ENCODE measurements at regions not wholly inside any gene's neighbourhood (a gene's known extent, or its start where the extent isn't known, plus 50 kb on each side); places are given as distances from the start of the nearest gene placed in this dataset.
"Not testable (repeated sequence)": the region's sequence is repeated elsewhere in the genome, so short reads cannot be mapped to it uniquely, and the experiment has no call there.

- no peak for DNase-seq (ENCODE audit: low read depth, low spot score)
Measured at GRCh38 chr16:11414815-11415775, 69.8 kb downstream of the RMI2 start.

- no peak for DNase-seq (ENCODE audit: low read depth, low spot score)
Measured at GRCh38 chr16:11416228-11417001, 71.2 kb downstream of the RMI2 start.

GRCh38 chr16:11417487-11417886 lies 72.2 kb downstream of the RMI2 start:
- no peak for DNase-seq (ENCODE audit: low read depth, low spot score)

GRCh38 chr16:11418506-11418905 lies 73.2 kb downstream of the RMI2 start:
- no peak for DNase-seq (ENCODE audit: low read depth, low spot score)

DNA sequence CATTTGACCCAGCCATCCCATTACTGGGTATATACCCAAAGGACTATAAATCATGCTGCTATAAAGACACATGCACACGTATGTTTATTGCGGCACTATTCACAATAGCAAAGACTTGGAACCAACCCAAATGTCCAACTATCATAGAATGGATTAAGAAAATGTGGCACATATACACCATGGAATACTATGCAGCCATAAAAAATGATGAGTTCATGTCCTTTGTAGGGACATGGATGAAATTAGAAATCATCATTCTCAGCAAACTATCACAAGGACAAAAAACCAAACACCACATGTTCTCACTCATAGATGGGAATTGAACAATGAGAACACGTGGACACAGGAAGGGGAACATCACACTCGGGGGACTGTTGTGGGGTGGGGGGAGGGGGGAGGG lies 74.8 kb downstream of the RMI2 start:
- DNase-seq (ENCODE audit: low read depth, low spot score) = not testable (repeated sequence)

DNA sequence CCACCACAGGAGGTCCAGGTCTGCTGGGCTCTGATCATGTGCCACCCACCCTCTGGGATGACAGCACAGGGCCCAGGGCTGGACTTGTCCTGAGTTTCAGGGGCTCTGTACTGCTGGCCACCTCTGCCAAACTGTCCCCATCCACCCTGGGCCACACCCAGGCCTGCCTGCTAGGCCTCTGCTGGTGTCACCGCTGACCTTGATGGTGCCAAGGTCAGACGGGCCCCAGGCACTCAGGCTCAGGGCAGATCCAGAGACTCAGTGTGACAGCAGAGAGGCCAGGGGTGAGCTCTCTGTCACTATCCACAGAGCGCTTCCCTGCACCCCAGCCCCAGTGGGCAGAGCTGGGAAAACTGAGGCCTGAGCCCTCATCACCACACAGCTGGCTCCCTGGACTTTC lies 75.6 kb downstream of the RMI2 start:
- DNase-seq (ENCODE audit: low read depth, low spot score) = no peak

DNA sequence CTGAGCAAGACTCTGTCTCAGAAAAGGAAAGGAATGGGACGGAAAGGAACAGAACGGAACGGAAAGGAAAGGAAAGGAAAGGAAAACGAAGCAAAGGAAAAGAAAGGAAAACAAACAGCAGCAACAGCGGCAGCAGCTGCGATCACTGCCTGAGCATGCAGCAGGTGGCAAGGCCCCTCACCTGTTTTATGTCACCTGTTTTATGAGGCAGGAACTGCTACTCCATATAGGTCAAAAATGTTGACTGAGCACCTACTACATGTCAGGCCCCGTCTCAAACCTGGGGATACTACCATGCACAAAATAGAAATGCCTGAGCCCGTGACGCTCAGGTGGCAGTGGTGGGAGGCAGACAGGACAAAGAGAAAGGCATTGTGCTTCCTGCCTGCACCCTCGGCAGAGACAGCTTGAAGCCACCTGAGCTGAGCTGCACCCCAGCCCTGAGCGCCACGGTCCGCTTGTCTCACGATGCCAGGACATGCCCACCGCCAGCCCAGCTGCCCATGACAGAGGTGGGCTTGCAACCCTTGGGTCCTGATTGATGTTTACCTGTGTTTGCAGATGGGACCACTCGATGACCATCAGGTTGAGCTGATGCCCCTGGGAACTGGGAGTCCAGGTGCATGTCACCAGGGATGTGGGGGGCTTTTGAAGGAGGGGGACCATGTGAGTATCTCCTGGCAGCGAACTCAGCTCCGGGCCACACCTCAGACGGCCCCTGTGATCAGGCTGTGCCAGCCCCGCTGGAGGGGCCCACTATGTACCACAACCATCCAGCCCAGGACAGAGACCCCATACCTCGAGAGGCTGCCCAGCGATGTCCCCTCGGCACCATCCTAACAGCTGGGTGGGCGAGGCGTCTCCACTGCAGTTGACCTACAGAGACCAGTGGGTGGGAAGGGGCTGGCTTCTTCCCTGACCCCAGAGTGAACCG lies 77.4 kb downstream of the RMI2 start:
- DNase-seq (ENCODE audit: low read depth, low spot score) = no peak

DNA sequence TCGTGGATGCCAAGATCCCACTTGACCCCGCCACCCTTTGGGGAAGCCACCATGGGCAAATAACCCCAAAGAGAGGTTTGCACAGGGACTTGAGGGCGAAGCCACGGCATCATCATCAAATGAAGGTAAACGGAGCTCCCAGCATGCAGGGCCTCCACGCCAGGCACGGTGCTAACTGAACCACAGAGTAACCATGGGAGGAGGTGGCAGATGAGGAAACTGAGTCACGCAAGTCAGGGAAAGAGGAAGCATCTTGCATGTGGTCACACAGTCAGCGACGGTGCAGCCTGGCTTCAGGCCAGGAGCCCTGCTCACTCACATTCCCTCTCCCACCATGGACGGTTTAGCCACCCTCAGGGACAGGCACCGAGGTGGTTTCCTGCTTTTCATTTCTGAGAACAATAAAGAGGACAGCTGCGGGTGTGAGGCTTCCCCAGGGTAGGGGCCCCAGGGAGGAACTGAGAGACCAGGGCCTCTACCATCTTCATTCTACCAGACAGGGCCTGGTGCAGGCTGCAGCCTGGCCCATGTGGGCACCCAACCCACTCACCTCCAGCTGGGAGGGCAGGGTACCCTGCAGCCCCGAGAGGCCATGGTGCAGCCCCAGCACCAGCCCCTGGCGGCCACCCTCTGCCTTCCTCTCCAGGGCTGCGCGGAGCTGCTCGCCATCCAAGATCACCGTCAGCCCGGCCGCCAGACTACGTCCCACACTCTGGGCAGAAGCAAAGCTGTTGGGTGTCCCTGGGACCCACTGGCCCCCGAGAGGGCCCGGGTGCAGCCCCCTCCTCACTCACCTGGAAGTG lies 78.3 kb downstream of the RMI2 start:
- no peak for DNase-seq (ENCODE audit: low read depth, low spot score)

DNA sequence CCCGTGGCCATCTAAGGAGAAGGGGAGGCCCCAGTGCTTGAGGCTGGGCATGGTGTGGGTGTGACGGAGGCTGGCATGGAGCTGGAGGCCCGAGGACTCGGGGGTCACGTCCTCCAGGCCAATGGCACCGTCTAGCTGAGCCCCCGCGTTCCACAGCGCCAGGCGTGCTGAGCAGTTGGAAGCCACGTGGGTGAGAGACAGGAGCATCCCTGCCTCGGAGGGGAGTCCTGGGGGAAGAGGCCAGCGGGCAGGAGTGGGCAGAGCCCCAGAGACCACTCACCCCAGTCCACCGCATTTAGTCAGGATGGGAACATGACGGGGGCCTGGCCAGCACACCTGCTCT lies 78.8 kb downstream of the RMI2 start:
- no peak for DNase-seq (ENCODE audit: low read depth, low spot score)

GRCh38 chr16:11425140-11425539 lies 79.9 kb downstream of the RMI2 start:
- no peak for DNase-seq (ENCODE audit: low read depth, low spot score)

DNA sequence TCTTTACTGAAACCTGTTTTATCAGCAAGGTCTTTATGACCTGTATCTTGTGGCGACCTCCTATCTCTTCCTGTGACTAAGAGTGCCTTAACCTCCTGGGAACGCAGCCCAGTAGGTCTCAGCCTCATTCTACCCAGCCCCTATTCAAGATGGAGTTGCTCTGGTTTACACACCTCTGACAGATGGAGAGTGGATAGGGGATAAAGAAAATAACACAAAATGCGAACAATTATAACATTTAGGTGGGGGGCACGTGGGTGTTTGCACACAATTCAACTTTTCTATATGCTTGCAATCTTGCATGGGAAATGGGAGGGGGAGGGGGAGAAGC lies 83.3 kb downstream of the RMI2 start:
- no peak for DNase-seq (ENCODE audit: low read depth, low spot score)

DNA sequence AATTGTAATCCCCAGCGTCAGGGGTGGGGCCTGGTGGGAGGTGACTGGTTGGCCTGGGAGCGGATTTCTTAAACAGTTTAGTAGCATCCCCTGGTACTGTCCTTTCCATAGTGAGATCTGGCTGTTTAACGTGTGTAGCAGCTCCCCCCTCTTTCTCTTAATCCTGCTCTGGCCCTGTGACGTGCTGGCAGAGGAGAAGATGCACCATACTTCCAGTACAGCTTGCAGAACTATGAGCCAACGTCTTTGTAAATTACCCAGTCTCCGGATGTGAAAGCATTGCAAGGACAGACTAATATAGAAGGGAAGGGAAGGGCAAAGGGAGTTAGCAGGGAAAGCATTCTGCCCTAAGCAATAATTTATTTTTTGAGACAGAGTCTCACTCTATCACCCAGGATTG lies 83.9 kb downstream of the RMI2 start:
- no peak for DNase-seq (ENCODE audit: low read depth, low spot score)

DNA sequence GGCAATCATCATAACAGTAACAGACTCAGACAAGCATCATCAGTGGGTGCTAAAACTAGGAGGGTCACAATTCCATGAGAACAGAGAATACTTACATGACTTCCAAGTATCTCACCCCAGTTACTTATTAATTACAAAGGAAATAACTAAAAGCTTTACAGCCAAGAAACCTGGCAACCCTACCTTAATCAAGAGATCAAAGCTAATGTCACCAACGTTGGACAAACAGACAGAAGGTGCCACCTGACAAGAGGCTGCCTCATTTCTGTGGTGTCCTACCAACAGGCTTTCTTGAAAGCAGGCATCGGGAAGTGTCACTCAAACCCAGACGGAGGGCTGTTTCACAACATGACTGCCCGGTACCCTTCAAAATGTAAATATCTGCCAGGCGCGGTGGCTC lies 84.6 kb downstream of the RMI2 start:
- no peak for DNase-seq (ENCODE audit: low read depth, low spot score)

GRCh38 chr16:11430601-11431317 lies 85.5 kb downstream of the RMI2 start:
- no peak for DNase-seq (ENCODE audit: low read depth, low spot score)

DNA sequence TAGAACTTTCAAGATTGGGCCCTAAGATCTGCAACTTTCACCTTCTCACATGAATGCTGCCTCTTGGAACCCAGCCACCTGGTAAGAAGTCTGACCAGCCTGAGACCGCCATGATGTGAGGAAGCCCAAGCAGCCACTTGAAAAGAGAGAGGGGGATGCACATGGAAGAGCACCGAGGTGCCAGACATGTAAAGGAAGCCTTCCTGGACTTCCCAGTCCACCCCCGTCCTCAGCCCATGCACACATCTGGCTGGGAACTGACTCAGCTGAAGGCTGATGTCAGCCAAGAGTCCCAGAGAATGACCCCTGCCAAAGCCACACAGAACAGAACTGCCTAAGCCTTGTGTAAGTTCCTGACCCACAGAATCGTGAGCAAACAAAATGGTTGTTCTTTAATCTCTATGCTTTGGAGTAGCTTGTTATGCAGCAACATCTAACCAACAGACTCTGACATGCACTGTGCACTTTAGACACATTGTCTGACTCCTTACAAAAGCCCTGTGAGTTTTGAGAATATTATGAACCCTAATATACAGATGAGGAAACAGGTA lies 86.7 kb downstream of the RMI2 start:
- no peak for DNase-seq (ENCODE audit: low read depth, low spot score)

DNA sequence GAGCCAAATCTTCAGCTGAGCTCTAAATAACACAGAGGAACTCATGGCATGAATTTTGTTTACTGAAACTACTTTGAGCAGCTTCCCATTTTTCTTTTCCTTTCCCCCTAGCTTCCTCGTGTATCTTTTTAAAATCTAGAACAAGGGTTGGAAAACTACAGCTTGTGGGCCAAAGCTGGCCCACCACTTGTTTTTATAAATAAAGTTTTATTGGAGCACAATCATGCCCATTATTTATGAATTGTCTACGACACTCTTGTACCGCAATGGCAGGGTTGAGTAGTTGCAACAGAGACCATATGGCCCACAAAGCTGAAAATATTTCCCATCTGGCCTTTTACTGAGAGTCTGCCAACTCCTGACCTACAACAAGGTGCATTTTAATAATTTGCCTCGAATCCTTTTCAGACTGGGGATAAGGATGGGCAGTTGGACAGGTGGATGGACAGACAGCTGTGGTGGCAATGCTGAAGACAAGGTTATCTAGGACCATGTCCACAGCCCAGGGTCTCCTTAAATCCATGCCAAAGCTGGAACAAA lies 87.7 kb downstream of the RMI2 start:
- DNase-seq (ENCODE audit: low read depth, low spot score) = no peak

DNA sequence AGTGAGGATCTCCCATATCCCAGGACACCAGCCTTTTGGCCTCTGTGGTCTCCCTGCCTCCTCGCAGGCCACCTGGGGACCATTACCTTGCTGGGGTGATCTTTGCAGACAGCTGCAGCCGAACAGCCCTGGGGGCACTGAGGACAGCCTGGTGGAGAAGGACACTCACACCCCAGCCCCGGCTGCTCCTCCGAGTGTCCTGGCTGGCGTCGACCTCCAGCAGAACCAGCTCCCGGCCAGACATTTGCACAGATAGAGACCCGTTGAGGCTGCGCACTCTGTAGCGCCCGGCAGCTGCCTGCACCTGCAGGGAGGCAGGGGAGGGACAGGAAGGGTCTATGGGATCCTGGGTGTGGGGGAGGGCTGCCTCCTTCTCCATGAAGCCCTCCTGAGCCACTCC lies 90.3 kb downstream of the RMI2 start:
- DNase-seq (ENCODE audit: low read depth, low spot score) = no peak

DNA sequence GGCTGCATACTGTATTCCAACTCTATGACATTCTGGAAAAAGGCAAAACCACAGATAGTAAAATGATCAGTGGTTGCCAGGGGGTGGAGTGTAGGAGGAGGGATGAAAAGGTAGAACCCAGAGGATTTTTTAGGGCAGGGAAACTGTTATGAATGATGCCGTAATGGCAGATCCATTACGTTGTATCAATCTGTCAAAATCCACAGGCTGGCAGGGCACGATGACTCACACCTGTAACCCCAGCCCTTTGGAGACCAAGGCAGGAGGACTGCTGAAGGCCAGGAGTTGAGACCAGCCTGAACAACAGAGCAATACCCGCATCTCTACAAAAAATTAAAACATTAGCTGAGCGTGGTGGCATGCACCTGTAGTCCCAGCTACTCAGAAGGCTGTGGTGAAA lies 91.8 kb downstream of the RMI2 start:
- DNase-seq (ENCODE audit: low read depth, low spot score) = no peak

GRCh38 chr16:11439790-11440656 lies 94.8 kb downstream of the RMI2 start:
- DNase-seq (ENCODE audit: low read depth, low spot score) = no peak
